HG03378 (cell line): ENCODE measurements at regions not wholly inside any gene's neighbourhood (a gene's known extent, or its start where the extent isn't known, plus 50 kb on each side); places are given as distances from the start of the nearest gene placed in this dataset.
"Not testable (repeated sequence)": the region's sequence is repeated elsewhere in the genome, so short reads cannot be mapped to it uniquely, and the experiment has no call there.

Experiments used
- ATAC-seq: cut with Tn5 transposase; IDR thresholded peaks from one replicate; pipeline ENCODE4 v1.9.1; 2021; ENCODE audit warnings: mild to moderate bottlenecking, moderate library complexity; ENCODE audit not compliant: unreplicated experiment

DNA sequence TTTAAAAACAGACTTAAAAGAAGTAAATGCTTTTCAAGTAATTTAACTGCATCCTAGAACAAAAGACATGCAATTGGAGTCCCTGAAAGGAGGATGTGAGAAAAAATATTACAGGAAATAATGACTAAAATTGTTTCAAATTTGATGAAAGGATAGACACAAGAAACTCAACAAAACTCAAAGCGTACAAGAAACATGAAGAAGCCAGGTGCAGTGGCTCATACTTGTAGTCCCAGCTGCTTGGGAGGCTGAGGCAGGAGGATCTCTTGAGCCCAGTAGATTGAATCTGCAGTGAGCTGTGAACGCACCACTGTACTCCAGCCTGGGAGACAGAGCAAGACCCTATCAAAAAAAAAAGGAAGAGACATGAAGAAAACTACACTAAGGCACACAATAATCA, 118.1 kb upstream of the SLC39A10 start:
- no peak for ATAC-seq

DNA sequence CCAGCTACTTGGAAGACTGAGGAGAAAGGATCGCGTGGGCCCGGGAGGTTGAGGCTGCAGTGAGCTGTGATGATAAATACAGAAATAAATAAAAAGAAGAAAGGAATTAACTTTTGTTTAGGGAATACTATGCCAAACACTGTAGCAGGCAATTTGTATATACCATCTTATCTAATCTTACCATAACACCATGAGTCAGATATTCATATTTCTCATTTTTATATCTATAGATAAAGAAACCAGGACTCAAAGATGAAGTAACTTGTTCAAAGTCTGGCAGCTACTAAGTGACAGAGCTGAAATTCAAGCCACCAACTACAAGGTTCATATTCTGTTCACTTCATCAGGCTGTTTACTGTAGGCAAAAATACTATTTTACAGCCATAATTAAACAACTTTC, 119.2 kb upstream of the SLC39A10 start:
- ATAC-seq: no peak

- no peak for ATAC-seq
Observed at GRCh38 chr2:195536906-195537305, 120.1 kb upstream of the SLC39A10 start.

DNA sequence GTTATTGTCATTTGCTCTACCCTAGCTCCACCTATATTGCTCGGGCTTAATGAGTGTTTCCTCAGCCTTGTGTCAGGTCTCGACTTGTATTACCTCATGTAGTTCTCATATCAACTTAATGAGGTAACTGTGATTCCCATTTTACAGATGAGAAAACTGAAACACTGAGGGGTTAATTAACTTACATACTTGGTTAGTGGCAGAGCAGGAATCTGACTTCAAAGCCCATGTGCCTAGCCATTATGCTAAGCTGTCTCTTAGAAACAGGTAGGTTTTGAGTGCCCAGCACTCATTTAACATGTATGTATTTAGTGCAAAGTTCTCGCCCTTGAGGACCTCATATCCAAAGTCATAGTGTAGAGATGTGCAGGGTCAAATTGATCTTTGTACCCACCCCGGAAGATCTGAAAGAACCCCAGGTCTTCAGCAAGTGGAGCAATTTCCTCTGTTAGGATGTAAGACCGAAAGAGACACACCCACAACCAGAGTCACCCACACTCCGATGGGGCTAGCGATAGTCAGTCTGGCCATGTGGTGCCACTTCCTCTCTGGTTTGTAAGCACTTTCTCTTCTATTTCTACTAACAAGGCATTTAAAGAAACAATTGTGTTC, 121.0 kb upstream of the SLC39A10 start:
- peak; percentile 92 for ATAC-seq

DNA sequence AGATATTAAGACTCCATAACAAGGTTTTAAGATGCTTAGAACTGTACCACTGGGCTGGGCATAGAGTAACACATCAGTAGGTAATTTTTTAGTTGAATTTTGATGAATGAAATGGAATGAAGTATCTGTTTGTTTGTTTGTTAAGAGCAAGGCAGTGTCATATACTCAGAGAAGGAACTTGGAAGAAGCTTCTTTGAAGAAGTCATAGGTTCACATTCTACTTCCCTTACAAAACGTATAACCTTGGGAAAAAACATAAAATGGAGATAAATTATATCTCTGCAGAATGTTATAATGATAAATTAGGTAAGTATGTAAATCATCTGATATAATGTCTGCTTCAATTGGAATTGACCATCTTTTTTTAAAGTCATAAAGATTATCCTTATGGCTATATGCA, 122.1 kb upstream of the SLC39A10 start:
- ATAC-seq: no peak

- ATAC-seq: no peak
Observed at GRCh38 chr2:195533771-195534642, 123.0 kb upstream of the SLC39A10 start.

GRCh38 chr2:195532628-195533271, 124.3 kb upstream of the SLC39A10 start:
- peak; percentile 41 for ATAC-seq

DNA sequence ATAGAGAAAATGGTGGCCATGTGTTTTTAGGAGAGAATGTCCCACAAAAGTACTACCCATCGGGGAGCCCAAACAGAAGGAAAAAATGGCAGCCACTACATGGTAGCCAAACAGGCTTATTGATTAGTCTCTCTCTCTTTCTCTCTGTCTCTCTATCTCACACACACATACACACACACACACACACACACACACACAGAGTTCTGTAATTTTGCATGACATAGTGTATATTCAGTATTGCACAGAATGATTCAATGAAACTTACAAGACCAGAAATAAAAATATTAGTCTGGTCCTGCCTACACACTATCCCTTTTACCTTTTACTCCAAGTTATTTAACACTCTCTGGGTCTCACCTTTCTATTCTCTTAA, 124.8 kb upstream of the SLC39A10 start:
- no peak for ATAC-seq

DNA sequence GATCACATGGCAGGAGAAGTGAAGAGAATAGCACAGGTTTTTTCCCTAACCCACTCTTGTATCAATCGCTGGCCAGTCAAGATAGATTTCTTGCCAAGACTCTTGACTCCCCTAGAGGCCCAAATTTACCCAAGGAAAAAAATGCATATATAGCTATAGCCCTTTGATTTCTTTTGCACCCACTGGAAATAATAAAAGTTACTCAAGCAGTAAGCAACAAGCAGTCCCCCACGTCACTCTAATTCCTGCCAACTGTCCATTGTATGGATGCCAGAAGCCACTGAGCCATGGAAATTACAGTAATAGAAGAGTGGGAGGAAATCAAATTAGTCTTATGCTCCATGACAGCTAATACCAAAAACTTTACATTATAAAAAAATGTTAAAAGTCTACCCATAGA, 125.3 kb upstream of the SLC39A10 start:
- no peak for ATAC-seq

DNA sequence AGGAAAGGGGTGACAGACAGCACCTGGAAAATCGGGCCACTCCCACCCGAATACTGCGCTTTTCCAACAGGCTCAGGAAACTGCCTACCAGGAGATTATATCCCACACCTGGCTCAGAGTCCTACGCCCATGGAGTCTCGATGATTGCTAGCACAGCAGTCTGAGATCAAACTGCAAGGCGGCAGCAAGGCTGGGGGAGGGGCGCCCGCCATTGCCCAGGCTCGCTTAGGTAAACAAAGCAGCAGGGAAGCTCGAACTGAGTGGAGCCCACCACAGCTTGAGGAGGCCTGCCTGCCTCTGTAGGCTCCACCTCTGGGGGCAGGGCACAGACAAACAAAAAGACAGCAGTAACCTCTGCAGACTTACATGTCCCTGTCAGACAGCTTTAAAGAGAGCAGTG, 133.8 kb upstream of the SLC39A10 start:
- not testable (repeated sequence) for ATAC-seq

- no peak for ATAC-seq
Observed at GRCh38 chr2:195521589-195521988, 135.4 kb upstream of the SLC39A10 start.

DNA sequence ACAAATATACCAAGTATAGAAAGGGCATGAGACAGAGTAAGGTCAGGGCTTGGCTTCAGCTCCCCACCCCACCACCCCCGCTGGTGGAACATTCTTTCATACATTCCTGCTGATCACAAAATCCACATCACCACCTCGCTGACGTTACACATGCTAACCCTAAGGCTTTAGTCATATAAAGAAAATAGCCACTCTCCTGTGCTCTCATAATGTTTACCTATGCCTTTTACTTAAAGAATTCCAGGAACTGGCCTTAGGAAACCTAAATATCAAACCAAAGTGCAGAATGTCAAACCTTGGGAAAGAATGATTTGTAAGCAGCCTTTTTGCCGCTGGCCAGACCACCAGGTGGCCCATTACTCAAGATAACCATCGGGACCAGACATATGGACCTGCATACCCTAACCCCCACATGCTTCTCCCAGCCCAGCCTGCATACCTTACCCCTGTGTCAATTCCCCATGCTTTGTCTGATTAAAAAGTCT, 136.3 kb upstream of the SLC39A10 start:
- no peak for ATAC-seq

DNA sequence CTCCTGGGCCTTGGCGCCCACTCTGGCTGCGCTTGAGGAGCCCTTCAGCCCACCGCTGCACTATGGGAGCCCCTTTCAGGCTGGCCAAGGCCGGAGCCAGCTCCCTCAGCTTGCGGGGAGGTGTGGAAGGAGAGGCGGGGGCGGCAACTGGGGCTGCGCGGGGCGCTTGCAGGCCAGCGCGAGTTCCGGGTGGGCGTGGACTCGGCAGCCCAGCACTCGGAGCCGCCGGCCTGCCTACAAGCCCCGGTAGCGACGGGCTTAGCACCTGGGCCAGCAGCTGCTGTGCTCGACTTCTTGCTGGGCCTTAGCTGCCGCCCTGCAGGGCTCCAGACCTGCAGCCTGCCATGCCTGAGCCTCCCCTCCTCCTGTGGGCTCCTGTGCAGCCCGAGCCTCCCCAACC, 141.5 kb upstream of the SLC39A10 start:
- no peak for ATAC-seq

DNA sequence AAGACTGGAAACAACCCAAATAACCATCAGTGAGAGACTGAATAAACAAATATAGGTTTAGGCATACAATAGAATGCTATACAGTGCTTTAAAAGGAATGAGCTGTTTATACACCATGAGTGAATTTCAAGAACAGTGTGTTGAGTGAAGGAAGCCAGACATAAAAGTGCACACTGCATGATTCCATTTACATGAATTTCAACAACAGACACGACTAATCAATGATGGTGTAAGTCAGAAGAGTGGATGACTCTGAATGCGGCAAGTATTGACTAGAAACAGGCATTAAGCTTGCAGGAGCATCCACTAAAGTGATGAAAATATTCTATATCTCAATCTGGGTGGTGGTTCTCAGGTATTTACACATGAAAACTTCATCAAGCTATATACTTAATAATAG, 142.7 kb upstream of the SLC39A10 start:
- ATAC-seq: no peak

DNA sequence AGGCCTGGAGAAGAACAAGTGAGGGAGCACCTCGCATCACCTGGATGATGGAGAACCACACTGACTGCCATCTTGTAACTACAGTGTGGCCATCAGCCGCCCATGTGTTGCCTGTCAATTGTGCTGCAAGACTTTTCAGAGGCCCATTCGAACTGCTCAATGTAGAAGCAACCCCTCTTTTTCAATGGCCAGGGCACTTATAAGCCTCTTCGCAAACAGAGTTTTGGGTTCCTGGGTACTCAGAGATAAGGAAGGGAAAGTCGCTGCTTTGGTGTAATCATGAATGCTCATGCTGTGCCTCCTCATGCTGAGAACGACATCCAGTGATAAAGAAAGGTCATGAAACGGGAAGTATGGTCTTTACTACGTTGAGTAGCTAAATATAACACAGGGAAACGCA, 143.9 kb upstream of the SLC39A10 start:
- no peak for ATAC-seq

DNA sequence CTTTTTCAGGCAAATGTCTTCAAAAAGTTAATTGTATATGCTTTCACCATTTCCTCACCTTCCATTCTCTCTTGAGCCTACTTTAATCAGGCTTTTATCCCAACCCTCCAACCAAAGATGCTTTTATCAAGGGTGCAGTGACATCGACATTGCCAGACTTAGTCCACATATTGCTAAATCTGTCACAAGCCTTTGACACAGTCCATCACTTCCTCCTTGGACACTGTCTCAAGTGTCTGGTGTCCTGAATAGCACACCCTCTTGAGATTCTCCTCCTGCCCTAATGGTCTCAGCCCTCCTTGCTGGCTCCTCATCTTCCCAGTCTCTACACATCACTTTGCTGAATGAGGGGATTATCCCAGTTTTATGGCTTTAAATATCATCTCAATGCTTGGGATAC, 147.5 kb upstream of the SLC39A10 start:
- no peak for ATAC-seq

DNA sequence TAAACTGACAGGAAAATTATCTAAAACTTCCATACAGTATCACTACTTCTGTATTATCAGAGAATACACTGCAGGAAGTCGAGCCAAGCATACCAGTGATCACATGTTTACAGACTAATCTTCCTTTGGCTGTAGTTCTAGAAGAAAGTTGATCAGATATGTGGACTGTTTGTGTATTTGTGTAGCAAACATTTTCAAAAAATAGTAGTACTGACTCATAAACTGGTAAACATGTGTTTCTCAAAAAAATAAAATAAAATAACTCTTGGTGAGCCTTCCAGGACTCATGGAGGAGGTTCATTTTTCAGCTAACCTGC, 148.9 kb upstream of the SLC39A10 start:
- no peak for ATAC-seq

DNA sequence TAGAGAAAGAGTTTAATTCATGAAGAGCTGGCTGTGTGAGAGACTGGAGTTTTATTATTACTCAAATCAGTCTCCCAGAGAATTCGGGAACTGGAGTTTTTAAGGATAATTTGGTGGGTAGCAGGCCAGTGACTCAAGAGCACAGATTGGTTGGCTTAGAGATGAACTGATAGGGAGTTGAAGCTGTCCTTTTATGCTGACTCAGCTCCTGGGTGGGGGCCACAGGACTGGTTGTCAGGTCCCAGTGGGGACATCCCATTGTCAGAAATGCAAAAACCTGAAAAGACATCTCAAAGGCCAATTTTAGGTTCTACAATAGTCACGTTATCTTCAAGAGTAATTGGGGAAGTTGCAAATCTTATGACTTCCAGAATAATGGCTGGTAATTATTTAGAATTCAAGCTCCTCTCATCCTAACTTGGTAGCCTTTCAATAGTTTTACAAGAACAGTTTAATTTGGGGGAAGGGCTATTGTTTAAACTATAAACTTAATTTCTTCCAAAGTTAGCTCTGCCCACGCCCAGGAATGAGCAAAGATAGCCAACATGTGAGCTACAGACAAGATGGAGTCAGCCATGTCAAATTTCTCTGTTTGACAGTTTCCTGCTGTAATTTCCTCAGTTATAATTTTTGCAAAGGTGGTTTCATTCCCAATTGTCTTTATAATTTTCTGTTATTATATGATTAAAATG, 149.4 kb upstream of the SLC39A10 start:
- no peak for ATAC-seq

GRCh38 chr2:195505701-195506100, 151.3 kb upstream of the SLC39A10 start:
- ATAC-seq: peak; percentile 98

GRCh38 chr2:195503208-195503607, 153.8 kb upstream of the SLC39A10 start:
- no peak for ATAC-seq

DNA sequence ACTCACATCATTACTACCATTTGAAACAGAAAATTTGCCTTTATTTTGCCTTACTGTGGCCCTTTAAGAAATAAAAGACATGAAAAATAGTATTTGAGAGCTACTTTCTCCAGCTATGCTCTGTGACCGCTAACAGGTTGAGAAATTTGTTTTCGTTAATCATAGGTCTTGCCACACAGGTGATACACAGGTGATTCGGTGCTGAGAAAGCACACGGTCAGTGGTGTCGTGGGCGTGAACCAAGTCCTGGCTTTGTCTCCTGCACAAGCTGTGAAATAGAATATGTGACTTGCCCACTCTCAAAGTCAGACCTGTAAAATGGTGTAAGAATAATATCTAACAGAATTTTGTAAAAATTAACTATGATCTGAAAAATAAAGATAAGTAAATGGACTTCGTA, 155.3 kb upstream of the SLC39A10 start:
- ATAC-seq: no peak

DNA sequence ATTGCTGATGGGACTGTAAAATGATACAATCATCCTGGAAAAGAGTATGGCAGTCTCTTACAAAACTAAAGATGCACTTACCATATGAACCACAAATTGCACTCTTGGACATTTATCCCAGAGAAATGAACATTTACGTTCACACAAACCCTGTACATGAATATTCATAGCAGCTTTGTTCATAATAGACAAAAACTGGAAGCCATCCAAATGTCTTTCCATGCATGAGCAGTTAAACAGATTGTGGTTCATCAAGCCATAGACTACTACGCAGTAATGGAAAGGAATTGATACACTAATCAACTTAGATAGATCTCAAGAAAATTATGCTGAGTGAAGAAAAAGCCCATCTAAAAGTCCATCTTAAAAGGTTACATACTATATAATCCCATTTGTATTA, 156.1 kb upstream of the SLC39A10 start:
- no peak for ATAC-seq
